IPS DF 6.9 (cell line): ENCODE measurements at regions not wholly inside any gene's neighbourhood (a gene's known extent, or its start where the extent isn't known, plus 50 kb on each side); places are given as distances from the start of the nearest gene placed in this dataset.
A peak's percentile ranks its signal among the peaks of the same experiment; 100 is the strongest.
"Not testable (repeated sequence)": the region's sequence is repeated elsewhere in the genome, so short reads cannot be mapped to it uniquely, and the experiment has no call there.

Experiments used
- DNase-seq: peaks from one replicate; pipeline ENCODE4 v3.0.0-alpha.2; 2013; ENCODE audit warnings: low read depth, low spot score
- H3K27ac ChIP-seq: one replicate; pipeline ENCODE4 v1.5.1; 2013; ENCODE audit warnings: low read length, control low read depth
- H3K27me3 ChIP-seq: 2 replicates; pipeline ENCODE4 v1.6.1; 2013; ENCODE audit warnings: mild to moderate bottlenecking, low read length; ENCODE audit not compliant: control insufficient read depth, insufficient read depth
- H3K36me3 ChIP-seq: 2 replicates; pipeline ENCODE4 v1.6.1; 2013; ENCODE audit warnings: low read length; ENCODE audit not compliant: control insufficient read depth, insufficient read depth
- H3K4me1 ChIP-seq: 2 replicates; pipeline ENCODE4 v1.6.1; 2013; ENCODE audit warnings: low read length; ENCODE audit not compliant: control insufficient read depth, insufficient read depth
- H3K4me3 ChIP-seq: 2 replicates; pipeline ENCODE4 v1.5.1; 2013; ENCODE audit warnings: mild to moderate bottlenecking, low read length
- H3K9me3 ChIP-seq: 2 replicates; pipeline ENCODE4 v1.6.1; 2013; ENCODE audit warnings: low read length, inconsistent platforms; ENCODE audit not compliant: control insufficient read depth, insufficient read depth
- WGBS: extraction: QIAGEN DNeasy Blood & Tissue Kit; methylation state at CpG from one replicate; pipeline ENCODE4 v1.1.7; 2013; ENCODE audit warnings: mixed read lengths, missing lambda C conversion rate; ENCODE audit not compliant: insufficient read length, insufficient coverage; 5-methylcytosine and 5-hydroxymethylcytosine counted together

- H3K4me1 ChIP-seq, result 0 out of 2 replicates have a peak, but pooled peaks cover 1% of the 10 kb centered on the region
- H3K27ac ChIP-seq, result no peak overlapping the region
- no CpG with 5 or more reads among the region's 1 CpG for WGBS
- H3K36me3 ChIP-seq, result no peaks in the 10 kb centered on the region
- no peak for DNase-seq
- H3K27me3 ChIP-seq, result no peaks in the 10 kb centered on the region
- H3K9me3 ChIP-seq, result no peaks in the 10 kb centered on the region
- no peak overlapping the region for H3K4me3 ChIP-seq
These were observed 68.7 kb downstream of the MEPE start for GRCh38 chr4:87901422-87901992.

GRCh38 chr4:87904639-87905160, 70.8 kb upstream of the SPP1 start:
- H3K36me3 ChIP-seq, result no peaks in the 10 kb centered on the region
- 0 out of 2 replicates have a peak, but pooled peaks cover 1% of the 10 kb centered on the region for H3K4me1 ChIP-seq
- H3K9me3 ChIP-seq, result no peaks in the 10 kb centered on the region
- H3K27me3 ChIP-seq, result no peaks in the 10 kb centered on the region
- no CpG with 5 or more reads among the region's 6 CpGs for WGBS
- no peak for DNase-seq
- no peak overlapping the region for H3K27ac ChIP-seq
- no peak overlapping the region for H3K4me3 ChIP-seq

DNA sequence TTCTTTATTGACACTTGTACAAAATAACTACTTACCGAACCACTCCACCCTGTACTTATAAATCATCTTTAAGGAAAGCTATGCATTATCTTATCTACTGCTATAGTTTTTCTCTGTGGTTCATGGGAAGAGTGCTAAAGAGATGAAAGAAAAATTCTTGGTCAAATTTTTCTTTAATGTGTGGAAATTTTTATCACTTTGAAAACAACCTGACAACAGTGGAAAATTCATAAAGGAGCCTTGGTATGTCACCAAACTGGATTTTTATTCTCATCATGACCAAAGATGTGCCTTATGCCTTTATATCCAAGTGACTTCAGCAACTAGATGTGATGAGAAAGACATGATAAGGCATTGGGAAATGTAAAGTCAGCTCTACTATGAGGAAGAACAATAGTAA, 67.2 kb upstream of the SPP1 start:
- no peak for DNase-seq
- 100% methylated on average over 1 of the region's 1 CpG for WGBS
- no peak overlapping the region for H3K4me3 ChIP-seq
- no peaks in the 10 kb centered on the region for H3K36me3 ChIP-seq
- H3K27ac ChIP-seq, result no peak overlapping the region
- no peaks in the 10 kb centered on the region for H3K9me3 ChIP-seq
- no peaks in the 10 kb centered on the region; the same call in 1 of the 2 replicates for H3K4me1 ChIP-seq
- no peaks in the 10 kb centered on the region for H3K27me3 ChIP-seq

GRCh38 chr4:87910795-87911194, 64.7 kb upstream of the SPP1 start:
- Histone ChIP-seq H3K4me1 (no peaks in the 10 kb centered on the region; the same call in 1 of the 2 replicates), H3K36me3 (no peaks in the 10 kb centered on the region), H3K27ac (no peak overlapping the region), H3K4me3 (no peak overlapping the region), H3K9me3 (no peaks in the 10 kb centered on the region), H3K27me3 (no peaks in the 10 kb centered on the region)
- WGBS, result no CpG with 5 or more reads among the region's 5 CpGs
- no peak for DNase-seq

GRCh38 chr4:87911252-87911774, 64.2 kb upstream of the SPP1 start:
- no peaks in the 10 kb centered on the region for H3K36me3 ChIP-seq
- H3K4me1 ChIP-seq, result no peaks in the 10 kb centered on the region; the same call in 1 of the 2 replicates
- H3K9me3 ChIP-seq, result no peaks in the 10 kb centered on the region
- no peaks in the 10 kb centered on the region for H3K27me3 ChIP-seq
- DNase-seq, result no peak
- H3K4me3 ChIP-seq, result no peak overlapping the region
- no CpG with 5 or more reads among the region's 4 CpGs for WGBS
- no peak overlapping the region for H3K27ac ChIP-seq

GRCh38 chr4:87912164-87913004, 63.1 kb upstream of the SPP1 start:
- no peak overlapping the region for H3K4me3 ChIP-seq
- no CpG with 5 or more reads among the region's 7 CpGs for WGBS
- no peaks in the 10 kb centered on the region for H3K36me3 ChIP-seq
- no peak for DNase-seq
- H3K27me3 ChIP-seq, result no peaks in the 10 kb centered on the region
- no peaks in the 10 kb centered on the region for H3K9me3 ChIP-seq
- H3K27ac ChIP-seq, result no peak overlapping the region
- H3K4me1 ChIP-seq, result peaks cover 4% of the 10 kb centered on the region

- WGBS, result no CpG with 5 or more reads among the region's 3 CpGs
These were observed 61.6 kb upstream of the SPP1 start for GRCh38 chr4:87913896-87914295.

DNA sequence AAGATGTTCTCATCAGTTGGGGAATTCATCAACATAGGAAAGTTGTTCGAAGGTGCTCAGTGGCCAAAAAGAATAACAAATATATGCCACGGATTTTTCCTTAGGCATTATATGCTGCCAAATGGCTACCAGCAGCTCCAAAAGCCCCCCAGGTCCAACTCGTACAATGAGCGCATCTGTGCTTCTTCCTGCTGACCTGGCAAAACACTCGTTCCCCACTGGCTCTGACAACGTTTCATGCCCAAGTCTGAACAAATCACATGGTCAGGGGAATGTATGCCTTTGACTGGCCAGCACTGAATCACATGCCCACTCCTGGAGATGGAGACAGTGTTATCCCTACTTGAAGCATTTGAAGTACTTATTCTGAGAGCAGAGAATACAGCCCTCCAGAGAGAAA, 59.9 kb upstream of the SPP1 start:
- Histone ChIP-seq H3K27ac (no peak overlapping the region), H3K4me3 (no peak overlapping the region), H3K27me3 (no peaks in the 10 kb centered on the region), H3K4me1 (peaks cover 9% of the 10 kb centered on the region), H3K9me3 (no peaks in the 10 kb centered on the region), H3K36me3 (no peaks in the 10 kb centered on the region)
- no CpG with 5 or more reads among the region's 6 CpGs for WGBS
- no peak for DNase-seq

More at GRCh38 chr4:87913896-87914295, 61.6 kb upstream of the SPP1 start:
- no peaks in the 10 kb centered on the region for H3K27me3 ChIP-seq
- H3K4me1 ChIP-seq, result peaks cover 6% of the 10 kb centered on the region
- no peak overlapping the region for H3K27ac ChIP-seq
- DNase-seq, result no peak
- H3K4me3 ChIP-seq, result no peak overlapping the region
- H3K36me3 ChIP-seq, result no peaks in the 10 kb centered on the region
- no peaks in the 10 kb centered on the region for H3K9me3 ChIP-seq

DNA sequence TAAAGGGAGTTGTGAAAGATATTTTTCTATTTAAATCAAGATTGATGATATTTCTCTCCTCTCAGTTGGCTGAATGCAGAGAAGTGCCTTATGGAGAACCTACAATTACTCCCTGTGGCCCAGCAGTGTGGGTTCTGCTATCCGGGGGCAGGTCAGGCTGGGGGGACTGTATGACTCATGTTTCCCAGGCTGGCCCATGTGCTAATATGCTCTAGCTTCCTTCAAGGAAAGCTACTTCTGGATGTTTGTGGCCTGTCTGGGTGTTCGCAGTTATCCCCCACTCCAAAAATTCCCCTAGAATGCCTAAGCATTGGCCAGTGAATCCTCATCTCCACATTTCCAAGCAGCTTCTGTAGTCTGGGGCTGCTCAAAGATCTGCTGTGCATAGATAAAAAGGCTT, 58.9 kb upstream of the SPP1 start:
- Histone ChIP-seq H3K9me3 (no peaks in the 10 kb centered on the region), H3K27me3 (no peaks in the 10 kb centered on the region), H3K4me3 (no peak overlapping the region), H3K36me3 (no peaks in the 10 kb centered on the region), H3K4me1 (peaks cover 9% of the 10 kb centered on the region), H3K27ac (peak overlapping the region; percentile 58)
- WGBS, result no CpG with 5 or more reads among the region's 2 CpGs
- no peak for DNase-seq

GRCh38 chr4:87917911-87918310, 57.6 kb upstream of the SPP1 start:
- not testable (repeated sequence) for H3K4me1 ChIP-seq, H3K36me3 ChIP-seq, H3K4me3 ChIP-seq, H3K9me3 ChIP-seq, H3K27ac ChIP-seq, H3K27me3 ChIP-seq, DNase-seq
- WGBS, result no CpG with 5 or more reads among the region's 5 CpGs
